DND-41 (cell line): ENCODE measurements at regions not wholly inside any gene's neighbourhood (a gene's known extent, or its start where the extent isn't known, plus 50 kb on each side); places are given as distances from the start of the nearest gene placed in this dataset.
A peak's percentile ranks its signal among the peaks of the same experiment; 100 is the strongest.

ENCODE experiments used
- ATAC-seq: fragments of 200-7000 bp; cut with Tn5 transposase; 3 replicates; pipeline ENCODE4 v1.9.1; 2021; ENCODE audit warnings: low read depth; ENCODE audit not compliant: insufficient read depth
- DNase-seq: peaks from one replicate; pipeline ENCODE4 v3.0.0-alpha.2; 2020
- H2AFZ ChIP-seq: 2 replicates; pipeline ENCODE4 v1.6.0; 2012; ENCODE audit warnings: low read depth, low read length
- H3K27ac ChIP-seq: 2 replicates; pipeline ENCODE4 v1.5.1; 2012; ENCODE audit warnings: low read length, inconsistent platforms
- H3K27me3 ChIP-seq: fragments of 200-600 bp; sonication (generic); 2 replicates; pipeline ENCODE4 v1.6.0; 2012; ENCODE audit warnings: low read length, mild to moderate bottlenecking, inconsistent platforms; ENCODE audit not compliant: insufficient read depth, poor library complexity
- H3K36me3 ChIP-seq: 2 replicates; pipeline ENCODE4 v1.5.1; 2012; ENCODE audit warnings: low read length, inconsistent platforms; ENCODE audit not compliant: insufficient read depth
- H3K4me1 ChIP-seq: 2 replicates; pipeline ENCODE4 v1.5.1; 2012; ENCODE audit warnings: mild to moderate bottlenecking, low read length; ENCODE audit not compliant: insufficient read depth
- H3K4me2 ChIP-seq: 2 replicates; pipeline ENCODE4 v1.6.0; 2012; ENCODE audit warnings: mild to moderate bottlenecking, moderate library complexity, low read length, inconsistent platforms; ENCODE audit not compliant: insufficient read depth
- H3K4me3 ChIP-seq, 2 experiments: fragments of 200-600 bp in 1 of 2; shearing (Covaris generic) in 1 of 2; 2 replicates each; pipeline ENCODE4 v1.5.1; 2012 to 2016; ENCODE audit warnings: inconsistent platforms in 2 of 2, low read length in 2 of 2, mild to moderate bottlenecking in 2 of 2, low read depth in 1 of 2, moderate library complexity in 1 of 2
- H3K79me2 ChIP-seq: 2 replicates; pipeline ENCODE4 v1.6.0; 2012; ENCODE audit warnings: low read length, inconsistent platforms; ENCODE audit not compliant: insufficient read depth
- H3K9ac ChIP-seq: 2 replicates; pipeline ENCODE4 v1.6.0; 2012; ENCODE audit warnings: low read depth, mild to moderate bottlenecking, inconsistent platforms, low read length, moderate library complexity
- H3K9me3 ChIP-seq: 2 replicates; pipeline ENCODE4 v1.5.1; 2012; ENCODE audit warnings: low read length, moderate library complexity, mild to moderate bottlenecking, inconsistent platforms; ENCODE audit not compliant: insufficient read depth, severe bottlenecking
- H4K20me1 ChIP-seq: 2 replicates; pipeline ENCODE4 v1.6.0; 2012; ENCODE audit warnings: low read length; ENCODE audit not compliant: insufficient read depth
- CTCF ChIP-seq: IDR thresholded peaks from 2 replicates; pipeline ENCODE4 v1.5.1; 2012; ENCODE audit warnings: borderline replicate concordance, low read length, moderate library complexity, mild to moderate bottlenecking; ENCODE audit not compliant: poor library complexity, severe bottlenecking; ENCODE audit errors: extremely low read depth
- EZH2 ChIP-seq: IDR thresholded peaks from 3 replicates; pipeline ENCODE4 v1.6.1; 2012; ENCODE audit warnings: borderline replicate concordance, low read depth, mild to moderate bottlenecking, moderate library complexity, low read length, inconsistent platforms; ENCODE audit not compliant: severe bottlenecking

DNA sequence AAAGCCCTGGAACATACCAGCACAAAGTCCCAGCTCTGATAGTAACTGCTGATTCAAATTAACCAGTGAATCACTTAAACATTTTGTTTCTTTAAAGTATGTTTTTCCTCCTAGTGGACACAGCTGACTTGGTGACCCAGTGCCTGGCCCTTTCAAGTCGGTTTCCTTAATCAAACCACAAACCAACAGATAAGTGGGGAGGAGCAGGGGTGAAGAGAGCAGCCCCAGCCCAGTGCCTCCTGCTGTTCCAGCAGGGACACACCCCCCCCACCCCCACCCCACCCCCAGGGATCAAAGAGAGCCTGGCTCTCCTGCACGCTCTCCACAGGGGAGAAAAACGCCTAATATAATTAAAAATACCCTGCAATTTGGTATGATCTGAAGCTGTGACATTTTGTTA is 55.4 kb upstream of the TBXT start:
- Histone ChIP-seq H2AFZ (no peak overlapping the region), H4K20me1 (no peaks in the 10 kb centered on the region), H3K9ac (no peak overlapping the region), H3K4me2 (no peak overlapping the region), H3K79me2 (no peaks in the 10 kb centered on the region), H3K27me3 (no peaks in the 10 kb centered on the region), H3K27ac (peak overlapping the region; percentile 95), H3K9me3 (peaks cover 9% of the 10 kb centered on the region), H3K36me3 (no peaks in the 10 kb centered on the region), H3K4me3 (no peak overlapping the region), H3K4me1 (peaks cover 51% of the 10 kb centered on the region)
- ATAC-seq, result no peak
- no peak for DNase-seq
- TF ChIP-seq CTCF, result no peak
- TF ChIP-seq EZH2, result no peak

- peak overlapping the region; percentile 95 for H3K27ac ChIP-seq
- H4K20me1 ChIP-seq, result no peaks in the 10 kb centered on the region
- ATAC-seq (no peak), DNase-seq (no peak)
- H3K27me3 ChIP-seq, result no peaks in the 10 kb centered on the region
- no peak overlapping the region for H2AFZ ChIP-seq
- peak overlapping the region; percentile 14; the same call in 1 of the 2 replicates for H3K9ac ChIP-seq
- no peak overlapping the region for H3K4me2 ChIP-seq
- peaks cover 46% of the 10 kb centered on the region for H3K4me1 ChIP-seq
- no peaks in the 10 kb centered on the region for H3K79me2 ChIP-seq
- no peaks in the 10 kb centered on the region for H3K36me3 ChIP-seq
- TF ChIP-seq CTCF (no peak), EZH2 (no peak)
- peaks cover 9% of the 10 kb centered on the region for H3K9me3 ChIP-seq
- H3K4me3 ChIP-seq, result no peak overlapping the region
These were observed 55.0 kb upstream of the TBXT start for GRCh38 chr6:166222631-166223030.

DNA sequence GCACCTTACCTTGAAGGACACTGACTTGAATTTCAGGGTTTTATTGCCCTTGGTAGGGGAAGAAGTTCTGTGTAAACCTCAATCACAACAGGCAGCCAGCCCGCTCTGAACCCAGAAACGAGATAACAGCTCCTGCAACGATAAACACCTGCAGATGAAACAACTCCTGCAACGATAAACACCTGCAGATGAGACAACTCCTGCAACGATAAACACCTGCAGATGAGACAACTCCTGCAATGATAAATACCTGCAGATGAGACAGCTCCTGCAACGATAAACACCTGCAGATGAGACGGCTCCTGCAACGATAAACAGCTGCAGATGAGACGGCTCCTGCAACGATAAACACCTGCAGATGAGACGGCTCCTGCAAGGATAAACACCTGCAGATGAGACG is 54.0 kb upstream of the TBXT start:
- H3K27me3 ChIP-seq, result no peaks in the 10 kb centered on the region
- H3K4me3 ChIP-seq, result no peak overlapping the region
- peak overlapping the region; percentile 95 for H3K27ac ChIP-seq

More for the DNA sequence above, 54.0 kb upstream of the TBXT start:
- peaks cover 42% of the 10 kb centered on the region for H3K4me1 ChIP-seq
- H3K79me2 ChIP-seq, result no peaks in the 10 kb centered on the region
- H4K20me1 ChIP-seq, result no peaks in the 10 kb centered on the region
- H3K36me3 ChIP-seq, result no peaks in the 10 kb centered on the region
- ATAC-seq, result peak; percentile 23; the same call in 2 of the 3 replicates
- DNase-seq, result peak; percentile 62
- no peak overlapping the region for H3K4me2 ChIP-seq
- H3K9me3 ChIP-seq, result peaks cover 9% of the 10 kb centered on the region
- peak overlapping the region; percentile 49; the same call in 1 of the 2 replicates for H3K9ac ChIP-seq
- TF ChIP-seq EZH2 (no peak), CTCF (no peak)
- H2AFZ ChIP-seq, result no peak overlapping the region
